GM12874 (cell line): ENCODE measurements at regions not wholly inside any gene's neighbourhood (a gene's known extent, or its start where the extent isn't known, plus 50 kb on each side); places are given as distances from the start of the nearest gene placed in this dataset.

Experiments used
- TF ChIP-seq, protein P1 (sequence below): IDR thresholded peaks from 2 replicates; pipeline ENCODE4 v1.5.1; 2011; ENCODE audit warnings: low read depth, mild to moderate bottlenecking, control low read depth, low read length, moderate library complexity; ENCODE audit not compliant: insufficient read depth

DNA sequence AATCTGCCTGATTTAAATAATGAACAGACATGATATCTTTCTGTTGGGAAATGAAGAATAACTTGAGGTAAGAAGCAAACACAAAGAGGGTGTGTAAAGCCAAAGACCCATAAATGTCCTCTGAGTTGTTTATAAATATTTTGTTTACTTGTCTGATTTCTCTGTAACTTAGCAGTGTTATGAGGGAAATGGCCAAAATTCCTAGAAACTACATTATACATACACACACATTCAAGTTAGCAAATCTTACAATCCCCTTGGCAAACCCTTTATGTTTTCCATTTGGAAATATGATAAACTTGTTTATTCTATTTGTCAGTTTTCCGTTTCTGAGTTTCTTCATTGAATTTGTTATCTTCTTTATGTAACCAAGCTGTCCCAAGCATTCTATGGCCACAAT, 81.4 kb upstream of the TCF21 start:
- TF ChIP-seq, protein P1, sequence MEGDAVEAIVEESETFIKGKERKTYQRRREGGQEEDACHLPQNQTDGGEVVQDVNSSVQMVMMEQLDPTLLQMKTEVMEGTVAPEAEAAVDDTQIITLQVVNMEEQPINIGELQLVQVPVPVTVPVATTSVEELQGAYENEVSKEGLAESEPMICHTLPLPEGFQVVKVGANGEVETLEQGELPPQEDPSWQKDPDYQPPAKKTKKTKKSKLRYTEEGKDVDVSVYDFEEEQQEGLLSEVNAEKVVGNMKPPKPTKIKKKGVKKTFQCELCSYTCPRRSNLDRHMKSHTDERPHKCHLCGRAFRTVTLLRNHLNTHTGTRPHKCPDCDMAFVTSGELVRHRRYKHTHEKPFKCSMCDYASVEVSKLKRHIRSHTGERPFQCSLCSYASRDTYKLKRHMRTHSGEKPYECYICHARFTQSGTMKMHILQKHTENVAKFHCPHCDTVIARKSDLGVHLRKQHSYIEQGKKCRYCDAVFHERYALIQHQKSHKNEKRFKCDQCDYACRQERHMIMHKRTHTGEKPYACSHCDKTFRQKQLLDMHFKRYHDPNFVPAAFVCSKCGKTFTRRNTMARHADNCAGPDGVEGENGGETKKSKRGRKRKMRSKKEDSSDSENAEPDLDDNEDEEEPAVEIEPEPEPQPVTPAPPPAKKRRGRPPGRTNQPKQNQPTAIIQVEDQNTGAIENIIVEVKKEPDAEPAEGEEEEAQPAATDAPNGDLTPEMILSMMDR, result no peak

DNA sequence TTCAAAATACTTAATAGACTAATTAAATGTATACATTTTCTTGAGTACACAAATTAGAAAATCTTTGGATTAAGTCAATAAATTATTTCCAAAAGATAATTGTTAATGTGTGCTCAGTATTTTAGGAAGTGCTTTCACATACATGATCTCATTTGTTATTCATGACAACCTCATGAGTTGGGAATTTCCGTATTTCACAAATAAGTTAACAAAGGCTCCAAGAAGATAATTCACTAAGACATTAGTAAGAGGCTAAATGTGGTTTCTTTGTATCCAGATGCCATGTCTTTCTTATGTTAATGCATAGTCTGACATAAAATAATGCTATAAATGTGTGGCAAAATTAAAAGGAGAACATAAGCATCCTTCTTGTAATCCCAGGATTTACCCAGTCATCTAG, 79.5 kb upstream of the TCF21 start:
- TF ChIP-seq, protein P1, result no peak

DNA sequence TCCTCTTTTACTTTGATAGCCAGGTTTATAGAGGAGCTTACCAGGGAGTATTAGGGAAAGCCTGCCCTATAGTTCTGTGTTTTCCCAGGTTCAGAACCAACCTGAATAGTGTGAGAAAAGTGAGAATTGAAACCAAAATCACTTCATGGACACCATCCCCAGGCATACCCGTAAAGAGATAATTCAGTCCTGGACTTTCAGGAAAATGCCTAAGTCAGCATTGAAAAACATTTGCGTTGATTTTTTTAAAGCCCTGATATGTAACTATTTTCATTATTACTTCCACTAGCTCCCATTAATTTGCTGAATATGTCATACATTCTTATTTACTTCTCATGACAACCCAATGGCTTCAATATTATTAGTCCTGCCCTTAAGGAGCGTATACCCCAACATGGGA, 77.4 kb upstream of the TCF21 start:
- TF ChIP-seq, protein P1, result no peak

DNA sequence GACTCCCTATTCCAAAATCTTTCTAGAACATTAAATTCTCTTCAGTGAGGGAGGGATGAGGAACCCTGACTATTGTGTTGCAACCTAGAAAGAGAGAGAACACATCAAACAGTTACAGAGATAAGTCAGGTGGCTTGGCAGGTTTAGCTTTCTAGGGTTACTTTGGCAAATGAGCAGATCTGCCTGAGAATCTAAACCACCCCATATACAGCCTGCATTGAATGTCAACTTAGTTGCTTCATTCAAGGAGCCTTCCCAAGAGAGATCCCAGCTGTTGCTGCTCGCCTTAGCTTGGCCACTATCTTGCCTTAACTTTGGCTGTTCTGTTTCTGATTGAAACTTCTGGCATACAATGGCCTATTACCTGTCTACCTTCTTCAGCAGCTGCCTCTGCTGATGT, 74.7 kb upstream of the TCF21 start:
- TF ChIP-seq, protein P1, result no peak

DNA sequence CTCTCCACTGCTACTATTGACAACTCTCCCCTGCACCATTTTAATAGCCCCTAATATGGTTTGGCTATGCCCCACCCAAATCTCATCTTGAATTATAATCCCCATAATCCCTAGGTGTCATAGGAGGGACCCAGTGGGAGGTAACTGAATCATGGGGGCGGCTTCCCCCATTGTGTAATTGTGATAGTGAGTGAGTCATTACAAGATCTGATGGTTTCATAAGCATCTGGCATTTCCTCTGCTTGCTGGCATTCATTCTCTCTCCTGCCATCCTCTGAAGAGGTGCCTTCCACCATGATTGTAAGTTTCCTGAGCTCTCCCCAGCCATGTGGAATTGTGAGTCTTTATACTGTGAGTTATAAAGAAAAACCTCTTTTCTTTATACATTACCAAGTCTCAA, 74.1 kb upstream of the TCF21 start:
- TF ChIP-seq, protein P1, result no peak

DNA sequence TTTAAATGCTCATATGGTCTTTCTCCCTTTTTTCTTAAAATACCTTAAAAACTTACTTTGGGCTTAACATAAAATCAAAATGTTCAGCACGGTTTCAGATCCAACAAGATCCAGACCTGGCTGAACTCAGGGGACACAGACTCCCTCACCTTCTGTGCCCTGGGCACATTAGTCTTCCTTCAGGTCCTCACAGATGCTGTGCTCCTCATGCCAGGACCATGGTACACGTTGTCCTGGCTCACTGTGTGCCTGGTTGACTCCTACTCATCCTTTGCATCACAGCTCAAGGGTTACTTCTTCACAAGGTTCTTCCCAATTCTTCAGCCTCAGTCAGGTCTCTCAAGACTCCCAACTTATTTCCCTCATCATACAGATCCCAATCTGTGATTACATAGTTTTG, 73.6 kb upstream of the TCF21 start:
- TF ChIP-seq, protein P1, result no peak

DNA sequence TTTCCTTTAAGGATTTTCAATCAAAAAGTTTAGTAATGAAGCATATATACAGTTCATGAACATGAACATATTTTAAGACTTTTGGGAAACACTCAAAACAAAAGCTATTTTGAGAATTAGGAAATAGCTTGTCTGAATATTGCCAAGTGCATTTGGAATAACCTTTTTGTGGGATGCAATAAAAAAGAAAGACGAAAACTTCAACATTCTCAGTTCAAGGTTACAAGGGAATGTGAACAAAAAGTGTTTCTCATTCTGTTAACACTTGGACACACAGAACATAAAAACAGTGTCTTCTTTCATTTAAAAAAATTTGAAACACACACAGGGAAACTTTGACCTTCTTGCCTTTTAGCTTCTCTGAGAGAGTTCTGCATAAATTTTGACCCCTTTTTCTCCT, 72.7 kb upstream of the TCF21 start:
- TF ChIP-seq, protein P1, result no peak

DNA sequence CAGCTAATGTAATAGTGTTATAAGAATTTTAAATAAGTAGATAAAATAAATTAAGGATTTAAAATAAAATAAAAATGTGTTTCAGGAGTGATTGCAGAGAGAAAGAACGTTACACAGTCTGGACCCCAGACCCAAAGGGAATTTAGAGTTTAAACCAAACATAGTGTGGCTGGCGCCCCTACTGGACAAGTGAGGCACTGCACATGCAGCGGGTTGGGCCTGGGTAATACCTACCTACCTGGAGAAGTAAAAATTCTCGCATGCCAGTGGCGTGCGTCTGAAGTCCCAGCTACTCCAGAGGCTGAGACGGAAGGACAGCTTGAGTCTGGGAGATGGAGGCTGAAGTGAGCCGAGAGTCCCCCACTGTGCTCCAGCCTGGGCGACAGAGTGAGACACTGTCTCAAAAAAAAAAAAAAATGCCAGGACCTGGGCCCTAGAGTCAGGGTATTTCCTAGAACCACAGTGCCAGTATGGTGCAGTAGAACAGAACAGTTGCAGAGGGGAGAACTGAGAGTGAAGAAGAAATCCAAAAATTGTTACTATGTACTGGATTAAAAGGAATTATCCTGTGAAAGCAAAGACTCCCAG, 71.4 kb upstream of the TCF21 start:
- TF ChIP-seq, protein P1, result peak; percentile 88
